CD14-positive monocyte (primary cell): ENCODE measurements at regions not wholly inside any gene's neighbourhood (a gene's known extent, or its start where the extent isn't known, plus 50 kb on each side); places are given as distances from the start of the nearest gene placed in this dataset.

Source experiments
- DNase-seq, 3 donors: peaks; one replicate each; pipeline ENCODE4 v3.0.0-alpha.2; 2011 to 2022
- H2AFZ ChIP-seq: 2 replicates; pipeline ENCODE4 v1.6.0; 2012; ENCODE audit warnings: mild to moderate bottlenecking, low read depth, low read length, inconsistent platforms; ENCODE audit not compliant: insufficient read depth, poor library complexity, severe bottlenecking
- H3K27ac ChIP-seq, 2 donors: 1 replicate in 1 of 2; 2 replicates in 1 of 2; pipeline ENCODE4 v1.5.1; 2012 to 2013; ENCODE audit warnings: low read length in 2 of 2, control low read depth in 1 of 2, inconsistent platforms in 1 of 2, low read depth in 1 of 2, mild to moderate bottlenecking in 1 of 2
- H3K27me3 ChIP-seq, 2 donors: one replicate each; pipeline versions ENCODE4 v1.6.0 to v1.6.1; 2011 to 2013; ENCODE audit warnings: low read length in 2 of 2; ENCODE audit not compliant: control insufficient read depth in 2 of 2, insufficient read depth in 2 of 2
- H3K36me3 ChIP-seq, 2 donors: replicated peaks in 1 of 2; 1 replicate in 1 of 2; 2 replicates in 1 of 2; pipeline versions ENCODE4 v1.5.1 to v1.6.1; 2012 to 2013; ENCODE audit warnings: low read length in 2 of 2, control low read depth in 1 of 2, inconsistent platforms in 1 of 2, mild to moderate bottlenecking in 1 of 2; ENCODE audit not compliant: insufficient read depth in 2 of 2, control insufficient read depth in 1 of 2
- H3K4me1 ChIP-seq, 2 donors: 1 replicate in 1 of 2; 2 replicates in 1 of 2; pipeline versions ENCODE4 v1.5.1 to v1.6.1; 2012 to 2013; ENCODE audit warnings: low read length in 2 of 2, control low read depth in 1 of 2, inconsistent platforms in 1 of 2, mild to moderate bottlenecking in 1 of 2, moderate library complexity in 1 of 2; ENCODE audit not compliant: insufficient read depth in 2 of 2, control insufficient read depth in 1 of 2
- H3K4me2 ChIP-seq: replicated peaks from 2 replicates; pipeline ENCODE3; 2012; ENCODE audit warnings: low read length, moderate library complexity, mild to moderate bottlenecking; ENCODE audit not compliant: poor library complexity, severe bottlenecking; ENCODE audit errors: extremely low read depth
- H3K4me3 ChIP-seq, 3 experiments: fragments of 200-600 bp in 1 of 3; sonication (generic) in 1 of 3; replicated peaks in 1 of 3; 1 replicate in 2 of 3; 2 replicates in 1 of 3; pipeline ENCODE4 v1.5.1; 2011 to 2013; ENCODE audit warnings: low read length in 3 of 3, mild to moderate bottlenecking in 3 of 3, control low read depth in 2 of 3, low read depth in 2 of 3, inconsistent platforms in 1 of 3, moderate library complexity in 1 of 3
- H3K79me2 ChIP-seq: 2 replicates; pipeline ENCODE4 v1.6.0; 2012; ENCODE audit warnings: mild to moderate bottlenecking, control low read depth, inconsistent platforms, low read length, moderate library complexity; ENCODE audit not compliant: insufficient read depth
- H3K9ac ChIP-seq: 2 replicates; pipeline ENCODE4 v1.6.0; 2017; ENCODE audit warnings: low read length, mild to moderate bottlenecking; ENCODE audit not compliant: insufficient read depth, poor library complexity, severe bottlenecking
- H3K9me3 ChIP-seq, 2 donors: replicated peaks in 1 of 2; 1 replicate in 1 of 2; 2 replicates in 1 of 2; pipeline versions ENCODE4 v1.5.1 to v1.6.1; 2012 to 2013; ENCODE audit warnings: low read length in 2 of 2, control low read depth in 1 of 2; ENCODE audit not compliant: control insufficient read depth in 1 of 2, insufficient read depth in 1 of 2
- H4K20me1 ChIP-seq: 2 replicates; pipeline ENCODE4 v1.6.0; 2012; ENCODE audit warnings: mild to moderate bottlenecking, low read length, control low read depth, moderate library complexity; ENCODE audit not compliant: insufficient read depth
- H3K27ac Mint-ChIP-seq, 7 donors: one replicate each; pipeline ENCODE4 v1.8.0; 2020; ENCODE audit warnings: mild to moderate bottlenecking in 7 of 7, mixed read lengths in 7 of 7, moderate library complexity in 6 of 7, inconsistent platforms in 2 of 7
- H3K27me3 Mint-ChIP-seq, 3 donors: one replicate each; pipeline ENCODE4 v1.8.0; 2021 to 2022; ENCODE audit warnings: low read depth in 3 of 3, mild to moderate bottlenecking in 3 of 3, mixed read lengths in 3 of 3, moderate library complexity in 3 of 3, inconsistent platforms in 1 of 3
- H3K36me3 Mint-ChIP-seq, 2 donors: one replicate each; pipeline ENCODE4 v1.8.0; 2020; ENCODE audit warnings: mixed read lengths in 2 of 2, inconsistent platforms in 1 of 2, mild to moderate bottlenecking in 1 of 2
- H3K4me1 Mint-ChIP-seq: one replicate; pipeline ENCODE4 v1.8.0; 2020; ENCODE audit warnings: mild to moderate bottlenecking, mixed read lengths
- H3K4me3 Mint-ChIP-seq, 2 donors: one replicate each; pipeline ENCODE4 v1.8.0; 2020; ENCODE audit warnings: mild to moderate bottlenecking in 2 of 2, mixed read lengths in 2 of 2, moderate library complexity in 1 of 2
- H3K9me3 Mint-ChIP-seq, 7 donors: one replicate each; pipeline ENCODE4 v1.8.0; 2020 to 2022; ENCODE audit warnings: mixed read lengths in 7 of 7, mild to moderate bottlenecking in 6 of 7, moderate library complexity in 6 of 7, inconsistent platforms in 2 of 7
- WGBS: methylation state at CpG from one replicate; pipeline ENCODE4 v1.1.5; 2013; ENCODE audit warnings: missing lambda C conversion rate; ENCODE audit not compliant: insufficient coverage; 5-methylcytosine and 5-hydroxymethylcytosine counted together
- intact Hi-C, 2 donors: fragments of 100-400 bp; cut with micrococcal nuclease; formaldehyde crosslinking; loops; one replicate each; pipeline versions ENCODE4 v1.15.0 to v1.15.1; 2023
- TF ChIP-seq, protein P1 (sequence below): fragments of 200-600 bp; IDR thresholded peaks from one replicate; pipeline ENCODE4 v1.8.0; 2022; ENCODE audit warnings: antibody characterized with exemption, mild to moderate bottlenecking

DNA sequence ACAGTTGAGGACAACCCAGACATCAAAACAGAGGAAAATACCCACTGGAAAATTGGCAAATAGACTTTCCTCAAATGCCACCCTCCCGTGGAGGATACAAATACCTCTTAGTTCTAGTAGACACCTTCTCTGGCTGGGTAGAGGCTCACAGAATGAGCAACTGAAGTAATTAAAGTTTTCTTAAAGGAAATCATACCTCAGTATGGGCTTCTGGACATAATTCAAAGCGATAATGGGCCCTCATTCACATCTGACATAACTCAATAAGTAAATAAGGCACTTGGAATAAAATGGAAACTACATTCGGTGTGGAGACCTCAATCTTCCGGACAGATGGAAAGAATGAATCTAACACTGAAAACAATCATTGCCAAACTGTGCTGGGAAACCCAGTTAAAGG is 115.2 kb upstream of the PLCL2 start:
- Histone ChIP-seq H3K9me3 (no peaks in the 10 kb centered on the region), H2AFZ (no peak overlapping the region), H3K4me3 (no peak overlapping the region), H3K27ac (no peak overlapping the region), H3K36me3 (no peaks in the 10 kb centered on the region), H3K4me1 (peaks cover 4 to 5% of the 10 kb centered on the region in 2 donors), H3K4me2 (no peak overlapping the region), H4K20me1 (no peaks in the 10 kb centered on the region), H3K79me2 (no peaks in the 10 kb centered on the region), H3K27me3 (no peaks in the 10 kb centered on the region), H3K9ac (no peak overlapping the region)
- Mint-ChIP-seq H3K9me3 (peaks cover 0 to 7% (median 1%) of the 10 kb centered on the region in 7 donors), H3K27ac (no peak overlapping the region), H3K4me3 (no peak overlapping the region), H3K27me3 (peaks cover 0 to 2% (median 2%) of the 10 kb centered on the region in 3 donors), H3K4me1 (peaks cover 14% of the 10 kb centered on the region), H3K36me3 (no peaks in the 10 kb centered on the region)
- intact Hi-C loops, result no loop called here
- no peak for DNase-seq
- TF ChIP-seq, protein P1, sequence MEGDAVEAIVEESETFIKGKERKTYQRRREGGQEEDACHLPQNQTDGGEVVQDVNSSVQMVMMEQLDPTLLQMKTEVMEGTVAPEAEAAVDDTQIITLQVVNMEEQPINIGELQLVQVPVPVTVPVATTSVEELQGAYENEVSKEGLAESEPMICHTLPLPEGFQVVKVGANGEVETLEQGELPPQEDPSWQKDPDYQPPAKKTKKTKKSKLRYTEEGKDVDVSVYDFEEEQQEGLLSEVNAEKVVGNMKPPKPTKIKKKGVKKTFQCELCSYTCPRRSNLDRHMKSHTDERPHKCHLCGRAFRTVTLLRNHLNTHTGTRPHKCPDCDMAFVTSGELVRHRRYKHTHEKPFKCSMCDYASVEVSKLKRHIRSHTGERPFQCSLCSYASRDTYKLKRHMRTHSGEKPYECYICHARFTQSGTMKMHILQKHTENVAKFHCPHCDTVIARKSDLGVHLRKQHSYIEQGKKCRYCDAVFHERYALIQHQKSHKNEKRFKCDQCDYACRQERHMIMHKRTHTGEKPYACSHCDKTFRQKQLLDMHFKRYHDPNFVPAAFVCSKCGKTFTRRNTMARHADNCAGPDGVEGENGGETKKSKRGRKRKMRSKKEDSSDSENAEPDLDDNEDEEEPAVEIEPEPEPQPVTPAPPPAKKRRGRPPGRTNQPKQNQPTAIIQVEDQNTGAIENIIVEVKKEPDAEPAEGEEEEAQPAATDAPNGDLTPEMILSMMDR, result no peak
- WGBS, result no CpG with 5 or more reads among the region's 4 CpGs

DNA sequence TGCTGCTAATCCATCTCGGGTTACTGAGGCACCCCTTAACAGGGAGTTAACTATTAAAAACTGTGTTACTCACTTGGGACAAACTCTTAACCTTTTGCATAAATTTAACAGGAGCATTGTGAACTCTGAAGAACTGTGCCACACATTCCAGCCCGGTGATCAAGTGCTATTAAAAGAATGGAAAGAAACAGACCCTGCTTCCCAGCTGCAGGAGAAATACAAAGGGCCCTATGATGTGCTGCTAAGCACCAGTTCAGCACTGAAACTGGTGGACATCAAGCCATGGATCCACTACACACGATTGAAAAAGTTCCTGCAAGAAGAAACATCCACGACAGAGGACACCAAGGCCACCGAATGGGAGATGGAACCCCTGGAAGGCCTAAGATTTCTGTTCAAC is 114.7 kb upstream of the PLCL2 start:
- Histone ChIP-seq H4K20me1 (no peaks in the 10 kb centered on the region), H3K4me2 (no peak overlapping the region), H3K4me3 (no peak overlapping the region), H3K4me1 (peaks cover 4 to 5% of the 10 kb centered on the region in 2 donors), H3K36me3 (no peaks in the 10 kb centered on the region), H3K9me3 (no peaks in the 10 kb centered on the region), H3K79me2 (no peaks in the 10 kb centered on the region), H2AFZ (no peak overlapping the region), H3K27me3 (no peaks in the 10 kb centered on the region), H3K27ac (no peak overlapping the region), H3K9ac (no peak overlapping the region)
- peaks cover 18% of the 10 kb centered on the region for H3K4me1 Mint-ChIP-seq
- TF ChIP-seq, protein P1, result no peak
- no peak overlapping the region for H3K27ac Mint-ChIP-seq
- intact Hi-C loops, result no loop called here
- H3K9me3 Mint-ChIP-seq, result peaks cover 0 to 7% (median 2%) of the 10 kb centered on the region in 7 donors
- H3K4me3 Mint-ChIP-seq, result no peak overlapping the region
- H3K36me3 Mint-ChIP-seq, result no peaks in the 10 kb centered on the region
- 92% methylated on average over 4 of the region's 5 CpGs for WGBS
- no peak for DNase-seq
- peaks cover 0 to 4% (median 2%) of the 10 kb centered on the region in 3 donors for H3K27me3 Mint-ChIP-seq
